ENCODE measurements at regions not wholly inside any gene's neighbourhood (a gene's known extent, or its start where the extent isn't known, plus 50 kb on each side); places are given as distances from the start of the nearest gene placed in this dataset.

GRCh38 chr13:26897706-26898550, 137.3 kb upstream of the GPR12 start:
- TF ChIP-seq CTCF (IDR thresholded peaks at IDR 0.05), result no peak
- TF ChIP-seq POLR2A (IDR thresholded peaks at IDR 0.05), result no peak
